ENCODE measurements at regions not wholly inside any gene's neighbourhood (a gene's known extent, or its start where the extent isn't known, plus 50 kb on each side); places are given as distances from the start of the nearest gene placed in this dataset.

- TF ChIP-seq REST (IDR thresholded peaks at IDR 0.05; ENCODE audit: low read depth): no peak
Measured at GRCh38 chr11:70804139-70804837, 406.0 kb downstream of the CTTN start (continued).

- no TSS peak for BruUV-seq (replicated peaks)
- ChIA-PET POLR2A (no interaction called here), CTCF (no interaction called here), RAD21 (ENCODE audit: low non-redundant PET in 1 of 2, low total read pairs in 2 of 2, uncharacterized antibody in 2 of 2, unreplicated experiment in 2 of 2) (no interaction called here)
- H3K4me1 ChIP-seq (ENCODE audit: control insufficient read depth in 1 of 2, insufficient read depth in 2 of 2, low read length in 2 of 2): no peaks in the 10 kb centered on the region
- intact Hi-C loops (cut with micrococcal nuclease): no loop called here
- no peak for DNase-seq (ENCODE audit: low read depth, low spot score)
- no peaks in the 10 kb centered on the region for H4K20me1 ChIP-seq (ENCODE audit: insufficient read depth)
- H3K9me2 ChIP-seq (ENCODE audit: insufficient read depth): no peaks in the 10 kb centered on the region
- no peak for ATAC-seq
- H3K9me3 ChIP-seq (ENCODE audit: control insufficient read depth in 1 of 2, insufficient read depth in 1 of 2, low read depth in 1 of 2, low read length in 2 of 2): no peaks in the 10 kb centered on the region
- H3K27ac ChIP-seq (ENCODE audit: low read depth, low read length): no peak overlapping the region
- H2AFZ ChIP-seq (ENCODE audit: low read depth, low read length, poor library complexity, severe bottlenecking): no peak overlapping the region
- no peaks in the 10 kb centered on the region for H3K79me2 ChIP-seq (ENCODE audit: insufficient read depth, low read length)
- no peak overlapping the region for H3K4me2 ChIP-seq (ENCODE audit: low read length)
- no peak overlapping the region for H3K4me3 ChIP-seq (replicated peaks in 1 of 2; ENCODE audit: low read depth in 1 of 2, low read length in 2 of 2)
- H3K36me3 ChIP-seq (ENCODE audit: control insufficient read depth in 1 of 2, insufficient read depth in 2 of 2, low read length in 2 of 2): no peaks in the 10 kb centered on the region
- H3K27me3 ChIP-seq (ENCODE audit: insufficient read depth, low read length): no peaks in the 10 kb centered on the region
- H3K9ac ChIP-seq (ENCODE audit: low read length): no peak overlapping the region
- no peak for TF ChIP-seq EZH2phosphoT487 (IDR thresholded peaks at IDR 0.05; ENCODE audit: borderline replicate concordance)
- TF ChIP-seq, protein P1, sequence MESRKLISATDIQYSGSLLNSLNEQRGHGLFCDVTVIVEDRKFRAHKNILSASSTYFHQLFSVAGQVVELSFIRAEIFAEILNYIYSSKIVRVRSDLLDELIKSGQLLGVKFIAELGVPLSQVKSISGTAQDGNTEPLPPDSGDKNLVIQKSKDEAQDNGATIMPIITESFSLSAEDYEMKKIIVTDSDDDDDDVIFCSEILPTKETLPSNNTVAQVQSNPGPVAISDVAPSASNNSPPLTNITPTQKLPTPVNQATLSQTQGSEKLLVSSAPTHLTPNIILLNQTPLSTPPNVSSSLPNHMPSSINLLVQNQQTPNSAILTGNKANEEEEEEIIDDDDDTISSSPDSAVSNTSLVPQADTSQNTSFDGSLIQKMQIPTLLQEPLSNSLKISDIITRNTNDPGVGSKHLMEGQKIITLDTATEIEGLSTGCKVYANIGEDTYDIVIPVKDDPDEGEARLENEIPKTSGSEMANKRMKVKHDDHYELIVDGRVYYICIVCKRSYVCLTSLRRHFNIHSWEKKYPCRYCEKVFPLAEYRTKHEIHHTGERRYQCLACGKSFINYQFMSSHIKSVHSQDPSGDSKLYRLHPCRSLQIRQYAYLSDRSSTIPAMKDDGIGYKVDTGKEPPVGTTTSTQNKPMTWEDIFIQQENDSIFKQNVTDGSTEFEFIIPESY (IDR thresholded peaks at IDR 0.05; ENCODE audit: extremely low read depth, insufficient replicate concordance, low read length): no peak
- no peak for TF ChIP-seq EZH2 (IDR thresholded peaks at IDR 0.05)
- TF ChIP-seq, protein P2, sequence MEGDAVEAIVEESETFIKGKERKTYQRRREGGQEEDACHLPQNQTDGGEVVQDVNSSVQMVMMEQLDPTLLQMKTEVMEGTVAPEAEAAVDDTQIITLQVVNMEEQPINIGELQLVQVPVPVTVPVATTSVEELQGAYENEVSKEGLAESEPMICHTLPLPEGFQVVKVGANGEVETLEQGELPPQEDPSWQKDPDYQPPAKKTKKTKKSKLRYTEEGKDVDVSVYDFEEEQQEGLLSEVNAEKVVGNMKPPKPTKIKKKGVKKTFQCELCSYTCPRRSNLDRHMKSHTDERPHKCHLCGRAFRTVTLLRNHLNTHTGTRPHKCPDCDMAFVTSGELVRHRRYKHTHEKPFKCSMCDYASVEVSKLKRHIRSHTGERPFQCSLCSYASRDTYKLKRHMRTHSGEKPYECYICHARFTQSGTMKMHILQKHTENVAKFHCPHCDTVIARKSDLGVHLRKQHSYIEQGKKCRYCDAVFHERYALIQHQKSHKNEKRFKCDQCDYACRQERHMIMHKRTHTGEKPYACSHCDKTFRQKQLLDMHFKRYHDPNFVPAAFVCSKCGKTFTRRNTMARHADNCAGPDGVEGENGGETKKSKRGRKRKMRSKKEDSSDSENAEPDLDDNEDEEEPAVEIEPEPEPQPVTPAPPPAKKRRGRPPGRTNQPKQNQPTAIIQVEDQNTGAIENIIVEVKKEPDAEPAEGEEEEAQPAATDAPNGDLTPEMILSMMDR (IDR thresholded peaks at IDR 0.05 in 2 of 3, conservative IDR thresholded peaks at IDR 0.05 in 1 of 3; ENCODE audit: borderline replicate concordance in 1 of 3, insufficient read depth in 1 of 3, low read depth in 2 of 3, low read length in 2 of 3): no peak
- no peak for TF ChIP-seq MAX (IDR thresholded peaks at IDR 0.05)
- TF ChIP-seq SIN3A (IDR thresholded peaks at IDR 0.05; ENCODE audit: low read depth): no peak
- TF ChIP-seq FOSL1 (IDR thresholded peaks at IDR 0.05; ENCODE audit: low read depth): no peak
- TF ChIP-seq SP1 (IDR thresholded peaks at IDR 0.05; ENCODE audit: low read depth): no peak
- TF ChIP-seq RAD21 (IDR thresholded peaks at IDR 0.05; ENCODE audit: low read depth): no peak
- TF ChIP-seq SRF (IDR thresholded peaks at IDR 0.05; ENCODE audit: low read depth): no peak
- TF ChIP-seq, protein P3, sequence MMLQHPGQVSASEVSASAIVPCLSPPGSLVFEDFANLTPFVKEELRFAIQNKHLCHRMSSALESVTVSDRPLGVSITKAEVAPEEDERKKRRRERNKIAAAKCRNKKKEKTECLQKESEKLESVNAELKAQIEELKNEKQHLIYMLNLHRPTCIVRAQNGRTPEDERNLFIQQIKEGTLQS (IDR thresholded peaks at IDR 0.05): no peak
- no peak for TF ChIP-seq CEBPB (IDR thresholded peaks at IDR 0.05; ENCODE audit: low read depth)
- TF ChIP-seq POLR2A (IDR thresholded peaks at IDR 0.05; ENCODE audit: borderline replicate concordance, extremely low read depth, insufficient read depth, insufficient read length): no peak
- TF ChIP-seq CBX3 (IDR thresholded peaks at IDR 0.05; ENCODE audit: low read depth): no peak
- no peak for TF ChIP-seq ZFX (IDR thresholded peaks at IDR 0.05)
Measured at GRCh38 chr11:70805243-70805642, 406.9 kb downstream of the CTTN start.
